GM12878 (cell line): ENCODE measurements at regions not wholly inside any gene's neighbourhood (a gene's known extent, or its start where the extent isn't known, plus 50 kb on each side); places are given as distances from the start of the nearest gene placed in this dataset.

ENCODE experiments used
- CBX5 ChIP-seq: sonication (generic); IDR thresholded peaks from 2 replicates; pipeline ENCODE4 v1.6.1; 2016; ENCODE audit warnings: low read depth, moderate library complexity, mild to moderate bottlenecking, inconsistent platforms
- TF ChIP-seq, protein P1 (sequence below): IDR thresholded peaks from 2 replicates; pipeline ENCODE4 v1.6.1; 2012; ENCODE audit warnings: low read length, inconsistent platforms
- TF ChIP-seq, protein P2 (sequence below): fragments of 450-650 bp; IDR thresholded peaks from 2 replicates; pipeline ENCODE4 v1.6.1; 2017; ENCODE audit warnings: low read depth, mild to moderate bottlenecking, moderate library complexity

DNA sequence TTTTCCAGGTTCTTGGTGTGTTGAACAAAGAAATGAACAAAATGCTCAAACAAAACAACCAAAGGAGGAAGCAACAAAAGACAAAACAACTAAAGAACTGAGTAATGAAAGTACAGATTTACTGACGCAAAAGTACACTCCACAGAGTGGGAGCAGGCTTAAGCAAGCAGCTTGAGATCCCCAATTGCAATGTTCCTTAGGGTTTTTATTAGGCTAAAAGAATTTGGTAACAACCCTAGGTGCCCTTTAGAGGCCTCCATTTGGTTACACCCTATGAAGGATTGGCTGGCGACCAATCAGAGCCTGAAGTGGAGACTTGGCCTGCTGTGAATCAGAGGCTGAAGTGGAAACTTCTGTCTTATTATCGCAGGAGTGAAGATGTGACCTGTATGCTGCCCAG lies 243.4 kb upstream of the ATP10A start:
- TF ChIP-seq, protein P1, sequence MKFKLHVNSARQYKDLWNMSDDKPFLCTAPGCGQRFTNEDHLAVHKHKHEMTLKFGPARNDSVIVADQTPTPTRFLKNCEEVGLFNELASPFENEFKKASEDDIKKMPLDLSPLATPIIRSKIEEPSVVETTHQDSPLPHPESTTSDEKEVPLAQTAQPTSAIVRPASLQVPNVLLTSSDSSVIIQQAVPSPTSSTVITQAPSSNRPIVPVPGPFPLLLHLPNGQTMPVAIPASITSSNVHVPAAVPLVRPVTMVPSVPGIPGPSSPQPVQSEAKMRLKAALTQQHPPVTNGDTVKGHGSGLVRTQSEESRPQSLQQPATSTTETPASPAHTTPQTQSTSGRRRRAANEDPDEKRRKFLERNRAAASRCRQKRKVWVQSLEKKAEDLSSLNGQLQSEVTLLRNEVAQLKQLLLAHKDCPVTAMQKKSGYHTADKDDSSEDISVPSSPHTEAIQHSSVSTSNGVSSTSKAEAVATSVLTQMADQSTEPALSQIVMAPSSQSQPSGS = no peak
- TF ChIP-seq, protein P2, sequence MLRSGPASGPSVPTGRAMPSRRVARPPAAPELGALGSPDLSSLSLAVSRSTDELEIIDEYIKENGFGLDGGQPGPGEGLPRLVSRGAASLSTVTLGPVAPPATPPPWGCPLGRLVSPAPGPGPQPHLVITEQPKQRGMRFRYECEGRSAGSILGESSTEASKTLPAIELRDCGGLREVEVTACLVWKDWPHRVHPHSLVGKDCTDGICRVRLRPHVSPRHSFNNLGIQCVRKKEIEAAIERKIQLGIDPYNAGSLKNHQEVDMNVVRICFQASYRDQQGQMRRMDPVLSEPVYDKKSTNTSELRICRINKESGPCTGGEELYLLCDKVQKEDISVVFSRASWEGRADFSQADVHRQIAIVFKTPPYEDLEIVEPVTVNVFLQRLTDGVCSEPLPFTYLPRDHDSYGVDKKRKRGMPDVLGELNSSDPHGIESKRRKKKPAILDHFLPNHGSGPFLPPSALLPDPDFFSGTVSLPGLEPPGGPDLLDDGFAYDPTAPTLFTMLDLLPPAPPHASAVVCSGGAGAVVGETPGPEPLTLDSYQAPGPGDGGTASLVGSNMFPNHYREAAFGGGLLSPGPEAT = no peak
- no peak for TF ChIP-seq CBX5
